Left lung (tissue), 4 donors: ENCODE measurements at regions not wholly inside any gene's neighbourhood (a gene's known extent, or its start where the extent isn't known, plus 50 kb on each side); places are given as distances from the start of the nearest gene placed in this dataset.

Source experiments
- ATAC-seq: fragments of 200-7000 bp; cut with Tn5 transposase; one replicate; pipeline ENCODE4 v1.9.1; 2020; ENCODE audit warnings: moderate library complexity
- DNase-seq, 4 donors: peaks; one replicate each; pipeline ENCODE4 v3.0.0-alpha.2; 2013 to 2020
- H3K27ac ChIP-seq, 2 donors: fragments of 200-600 bp; sonication (generic) in 1 of 2; one replicate each; pipeline versions ENCODE4 v1.5.0 to v1.8.0; 2020 to 2021
- H3K27me3 ChIP-seq, 2 donors: fragments of 200-600 bp; sonication (generic) in 1 of 2; one replicate each; pipeline versions ENCODE4 v1.5.0 to v1.8.0; 2020 to 2021
- H3K36me3 ChIP-seq, 2 donors: fragments of 200-600 bp; sonication (generic) in 1 of 2; one replicate each; pipeline versions ENCODE4 v1.5.0 to v1.8.0; 2020 to 2021
- H3K4me1 ChIP-seq, 2 donors: fragments of 200-600 bp; one replicate each; pipeline ENCODE4 v1.8.0; 2021
- H3K4me3 ChIP-seq, 2 donors: fragments of 200-600 bp; sonication (generic) in 1 of 2; one replicate each; pipeline versions ENCODE4 v1.5.0 to v1.8.0; 2020 to 2021; ENCODE audit warnings: mild to moderate bottlenecking in 1 of 2
- H3K9me3 ChIP-seq, 2 donors: fragments of 200-600 bp; sonication (generic) in 1 of 2; one replicate each; pipeline versions ENCODE4 v1.5.0 to v1.8.0; 2020 to 2021
- intact Hi-C, 2 donors: fragments of 100-400 bp; cut with DNase I; formaldehyde crosslinking; loops; one replicate each; pipeline versions ENCODE4 v1.11.2 to v1.14.2; 2022
- TF ChIP-seq, protein P1 (sequence below), 2 donors: fragments of 200-600 bp; sonication (generic) in 1 of 2; IDR thresholded peaks; one replicate each; pipeline versions ENCODE4 v1.5.0 to v1.8.0; 2021; ENCODE audit warnings: antibody characterized with exemption in 2 of 2
- donor health status: DM: no; HTN: yes; CAD: no.
- donor health status: DM: no; HTN: no; CAD: no.

DNA sequence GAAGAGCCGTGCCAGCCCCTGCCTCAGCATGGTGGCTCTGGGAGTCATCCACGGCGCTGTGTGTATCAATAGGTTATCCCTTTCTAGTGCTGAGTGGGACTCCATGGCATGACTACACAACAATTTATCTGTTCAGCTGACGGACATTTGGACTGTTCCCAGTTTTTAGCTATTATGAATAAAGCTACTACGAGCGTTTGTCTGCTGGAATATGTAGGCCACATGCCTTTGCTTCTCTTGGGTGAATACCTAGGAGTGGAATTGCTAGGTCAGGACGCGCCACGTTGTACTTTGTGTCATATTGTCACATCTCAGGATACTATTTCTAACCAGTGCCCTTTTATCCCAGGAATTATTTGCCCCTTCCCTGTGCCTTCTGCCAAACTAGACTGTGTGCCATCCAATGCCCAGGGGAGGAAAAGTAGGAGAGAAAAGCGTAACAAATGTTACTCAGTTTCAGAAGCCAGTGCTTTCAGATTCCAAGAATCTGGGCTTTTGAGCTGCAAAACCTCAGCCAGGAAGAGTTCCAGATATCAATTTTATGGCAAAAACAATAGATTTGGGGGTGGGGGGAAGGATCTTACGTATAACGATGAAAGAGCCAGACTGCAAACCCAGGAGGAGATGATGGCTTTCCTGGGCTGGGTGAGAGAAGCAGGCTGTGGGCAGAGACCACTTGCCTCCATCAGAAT lies 62.5 kb upstream of the NCOR2 start:
- Histone ChIP-seq H3K27ac (no peak overlapping the region), H3K4me3 (no peak overlapping the region), H3K36me3 (no peaks in the 10 kb centered on the region), H3K27me3 (no peaks in the 10 kb centered on the region), H3K9me3 (no peaks in the 10 kb centered on the region), H3K4me1 (peaks cover 9 to 53% of the 10 kb centered on the region in 2 donors)
- intact Hi-C loops: no loop called here
- TF ChIP-seq, protein P1, sequence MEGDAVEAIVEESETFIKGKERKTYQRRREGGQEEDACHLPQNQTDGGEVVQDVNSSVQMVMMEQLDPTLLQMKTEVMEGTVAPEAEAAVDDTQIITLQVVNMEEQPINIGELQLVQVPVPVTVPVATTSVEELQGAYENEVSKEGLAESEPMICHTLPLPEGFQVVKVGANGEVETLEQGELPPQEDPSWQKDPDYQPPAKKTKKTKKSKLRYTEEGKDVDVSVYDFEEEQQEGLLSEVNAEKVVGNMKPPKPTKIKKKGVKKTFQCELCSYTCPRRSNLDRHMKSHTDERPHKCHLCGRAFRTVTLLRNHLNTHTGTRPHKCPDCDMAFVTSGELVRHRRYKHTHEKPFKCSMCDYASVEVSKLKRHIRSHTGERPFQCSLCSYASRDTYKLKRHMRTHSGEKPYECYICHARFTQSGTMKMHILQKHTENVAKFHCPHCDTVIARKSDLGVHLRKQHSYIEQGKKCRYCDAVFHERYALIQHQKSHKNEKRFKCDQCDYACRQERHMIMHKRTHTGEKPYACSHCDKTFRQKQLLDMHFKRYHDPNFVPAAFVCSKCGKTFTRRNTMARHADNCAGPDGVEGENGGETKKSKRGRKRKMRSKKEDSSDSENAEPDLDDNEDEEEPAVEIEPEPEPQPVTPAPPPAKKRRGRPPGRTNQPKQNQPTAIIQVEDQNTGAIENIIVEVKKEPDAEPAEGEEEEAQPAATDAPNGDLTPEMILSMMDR (IDR thresholded peaks at IDR 0.05): no peak
- ATAC-seq: no peak
- DNase-seq: no peak

DNA sequence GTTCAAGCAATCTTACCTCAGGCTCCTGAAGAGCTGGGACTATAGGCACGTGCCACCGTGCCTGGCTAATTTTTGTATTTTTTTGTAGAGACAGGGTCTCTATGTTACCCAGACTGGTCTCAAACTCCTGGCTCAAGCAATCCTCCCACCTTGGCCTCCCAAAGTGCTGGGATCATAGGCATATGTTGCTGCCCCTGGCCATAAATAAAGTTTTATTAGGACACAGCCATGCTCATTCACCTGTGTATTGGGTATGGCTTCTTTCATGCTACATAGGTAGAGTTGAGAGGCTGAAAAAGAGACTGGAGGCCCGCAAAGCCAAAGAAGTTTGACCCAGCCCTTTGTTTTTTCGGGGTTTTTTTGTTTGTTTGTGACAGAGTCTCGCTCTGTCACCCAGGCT lies 61.7 kb upstream of the NCOR2 start:
- Histone ChIP-seq H3K9me3 (no peaks in the 10 kb centered on the region), H3K27me3 (no peaks in the 10 kb centered on the region), H3K36me3 (no peaks in the 10 kb centered on the region), H3K4me1 (peaks cover 9 to 50% of the 10 kb centered on the region in 2 donors), H3K4me3 (no peak overlapping the region), H3K27ac (no peak overlapping the region)
- ATAC-seq: no peak
- intact Hi-C loops: no loop called here
- DNase-seq: no peak
- TF ChIP-seq, protein P1 (IDR thresholded peaks at IDR 0.05): no peak

DNA sequence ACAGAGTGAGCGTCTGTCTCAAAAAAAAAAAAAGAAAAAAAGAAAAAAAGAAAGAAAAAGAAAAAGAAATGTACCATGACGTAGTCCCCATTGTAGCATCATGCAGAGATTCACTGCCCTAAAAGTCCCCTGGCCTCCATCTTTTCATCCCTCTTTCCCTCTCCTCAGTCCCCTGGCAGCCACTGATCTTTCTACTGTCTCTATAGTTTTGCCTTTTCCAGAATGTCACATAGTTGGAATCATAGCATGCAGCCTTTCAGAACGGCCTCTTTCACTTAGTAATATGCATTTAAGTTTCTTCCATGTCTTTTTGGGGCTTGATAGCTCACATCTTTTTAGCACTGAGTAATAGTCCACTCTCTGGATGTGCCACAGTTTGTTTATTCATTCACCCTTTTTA lies 60.5 kb upstream of the NCOR2 start:
- DNase-seq (no peak), ATAC-seq (no peak)
- no peaks in the 10 kb centered on the region for H3K36me3 ChIP-seq
- peaks cover 0 to 3% of the 10 kb centered on the region in 2 donors for H3K9me3 ChIP-seq
- intact Hi-C loops: no loop called here
- no peak overlapping the region for H3K4me3 ChIP-seq
- no peaks in the 10 kb centered on the region for H3K27me3 ChIP-seq
- no peak overlapping the region for H3K27ac ChIP-seq
- TF ChIP-seq, protein P1 (IDR thresholded peaks at IDR 0.05): no peak
- H3K4me1 ChIP-seq: peaks cover 9 to 41% of the 10 kb centered on the region in 2 donors

DNA sequence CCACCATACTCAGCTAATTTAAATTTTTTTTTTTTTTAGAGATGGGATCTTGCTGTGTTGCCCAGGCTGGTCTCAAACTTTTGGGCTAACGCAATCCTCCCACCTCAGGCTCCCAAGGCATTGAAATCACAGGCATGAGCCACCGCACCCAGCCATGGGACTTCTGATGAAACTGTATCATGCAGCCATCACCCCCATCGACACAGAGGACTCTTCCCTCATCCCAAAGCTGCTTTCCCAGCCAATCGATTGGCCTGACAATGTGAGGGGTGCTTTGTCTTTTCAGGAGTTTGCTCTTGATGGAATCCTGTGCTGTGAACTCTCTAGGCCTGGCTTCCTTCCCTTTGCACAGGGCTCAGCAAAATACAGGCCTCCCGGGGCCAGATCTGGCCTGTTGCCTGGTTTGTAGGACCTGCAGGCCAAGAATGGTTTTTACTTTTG lies 59.6 kb upstream of the NCOR2 start:
- DNase-seq: peak in 1 of 4 donors; percentile 59
- H3K9me3 ChIP-seq: peaks cover 0 to 3% of the 10 kb centered on the region in 2 donors
- ATAC-seq: peak; percentile 30
- intact Hi-C loops: no loop called here
- no peaks in the 10 kb centered on the region for H3K27me3 ChIP-seq
- peaks cover 9 to 41% of the 10 kb centered on the region in 2 donors for H3K4me1 ChIP-seq
- H3K27ac ChIP-seq: peak overlapping the region; percentile 76 to 84
- H3K36me3 ChIP-seq: no peaks in the 10 kb centered on the region
- H3K4me3 ChIP-seq: no peak overlapping the region
- TF ChIP-seq, protein P1 (IDR thresholded peaks at IDR 0.05): no peak

DNA sequence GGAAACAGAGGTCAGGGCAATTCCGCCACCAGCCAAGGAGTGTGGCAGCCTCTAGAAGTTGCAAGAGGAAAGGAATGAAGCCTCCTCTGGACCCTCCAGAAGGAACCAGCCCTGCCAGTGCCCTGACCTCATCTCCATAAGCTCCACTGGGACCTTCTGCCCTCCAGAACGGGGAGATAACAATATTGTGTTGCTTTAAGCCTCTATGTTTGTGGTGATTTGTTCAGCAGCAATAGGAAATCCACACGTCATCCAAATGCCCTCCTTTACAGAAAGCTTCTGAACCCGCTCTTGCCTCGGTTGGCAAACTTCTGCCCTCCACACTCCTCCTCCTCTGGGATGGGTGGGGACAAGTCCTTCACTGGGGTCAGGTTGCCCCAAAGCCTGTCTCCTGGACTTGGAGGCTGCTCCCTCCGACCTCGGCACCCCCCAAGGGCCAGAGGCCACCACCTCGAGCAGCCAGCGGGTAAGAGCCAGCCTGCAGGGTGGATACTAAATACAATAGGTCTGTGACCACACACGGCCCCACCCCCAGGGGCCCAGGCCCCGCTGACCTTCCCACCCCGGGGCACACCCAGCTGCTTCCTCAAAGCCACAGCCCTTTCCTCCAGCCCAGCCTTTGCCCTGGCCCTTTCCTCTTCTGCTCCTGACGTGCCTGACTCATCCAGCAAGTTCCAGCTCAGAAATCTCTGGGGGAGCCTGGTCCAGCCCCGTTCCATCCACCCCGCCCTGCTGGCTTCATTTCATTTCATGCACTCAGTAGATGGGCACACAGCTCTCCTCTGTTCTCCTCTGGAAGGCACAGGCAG lies 58.7 kb upstream of the NCOR2 start:
- ATAC-seq (peak; percentile 87), DNase-seq (peak in 3 of 4 donors; percentile 39 to 92 (median 91))
- peaks cover 0 to 3% of the 10 kb centered on the region in 2 donors for H3K9me3 ChIP-seq
- intact Hi-C loops: no loop called here
- peak overlapping the region; percentile 76 to 84 for H3K27ac ChIP-seq
- no peaks in the 10 kb centered on the region for H3K36me3 ChIP-seq
- H3K27me3 ChIP-seq: no peaks in the 10 kb centered on the region
- TF ChIP-seq, protein P1 (IDR thresholded peaks at IDR 0.05): no peak
- peaks cover 15 to 49% of the 10 kb centered on the region in 2 donors for H3K4me1 ChIP-seq
- H3K4me3 ChIP-seq: no peak overlapping the region
